HCT116 (cell line): ENCODE measurements at regions not wholly inside any gene's neighbourhood (a gene's known extent, or its start where the extent isn't known, plus 50 kb on each side); places are given as distances from the start of the nearest gene placed in this dataset.

Experiments
- ATAC-seq: fragments of 200-7000 bp; cut with Tn5 transposase; 2 replicates; pipeline ENCODE4 v1.9.1; 2020; ENCODE audit warnings: mild to moderate bottlenecking, moderate library complexity
- BruUV-seq: library from RNA; stranded (reverse); fragments of 400-500 nt; replicated peaks from 2 replicates; lab custom pipeline; 2021; lab: Mats Ljungman, UMichigan
- CTCF ChIA-PET: fragments of 300-600 bp; sonication (Branson Sonifier 250); formaldehyde crosslinking; loops from one replicate; lab custom pipeline; 2021; ENCODE audit warnings: antibody characterized with exemption; lab: Charles Lee
- POLR2A ChIA-PET: fragments of 300-600, 350-600 bp; sonication (Branson Sonifier 250); formaldehyde crosslinking; loops from one replicate; lab custom pipeline; 2021; ENCODE audit warnings: antibody characterized with exemption; lab: Charles Lee
- RAD21 ChIA-PET, 2 experiments: fragments of 300-600 bp; sonication (Branson Sonifier 250); formaldehyde crosslinking; loops; one replicate each; lab custom pipeline; 2023; ENCODE audit warnings: low total read pairs in 2 of 2; ENCODE audit not compliant: uncharacterized antibody in 2 of 2, unreplicated experiment in 2 of 2, low non-redundant PET in 1 of 2; lab: Charles Lee
- DNase-seq: peaks from one replicate; pipeline ENCODE4 v3.0.0-alpha.2; 2010; ENCODE audit warnings: low read depth, low spot score
- H2AFZ ChIP-seq: fragments of 200-600 bp; shearing (Covaris generic), sonication (generic); 2 replicates; pipeline ENCODE4 v1.6.1; 2017; ENCODE audit warnings: low read depth, mixed run types, mixed read lengths, antibody characterized with exemption, low read length; ENCODE audit not compliant: poor library complexity, severe bottlenecking
- H3K27ac ChIP-seq: 2 replicates; pipeline ENCODE4 v1.5.1; 2012; ENCODE audit warnings: low read depth, low read length
- H3K27me3 ChIP-seq: fragments of 200-600 bp; sonication (generic); 2 replicates; pipeline ENCODE4 v1.6.1; 2016; ENCODE audit warnings: mixed run types, low read length, mixed read lengths; ENCODE audit not compliant: insufficient read depth
- H3K36me3 ChIP-seq, 2 experiments: fragments of 200-500 bp in 1 of 2; fragments of 200-600 bp in 1 of 2; sonication (Bioruptor generic) in 1 of 2; sonication (generic) in 1 of 2; 2 replicates each; pipeline versions ENCODE4 v1.5.1 to v1.6.1; 2014 to 2016; ENCODE audit warnings: low read length in 2 of 2, inconsistent platforms in 1 of 2, mixed read lengths in 1 of 2, mixed run types in 1 of 2; ENCODE audit not compliant: insufficient read depth in 2 of 2, control insufficient read depth in 1 of 2
- H3K4me1 ChIP-seq, 2 experiments: fragments of 200-600 bp in 1 of 2; sonication (generic) in 1 of 2; 2 replicates each; pipeline versions ENCODE4 v1.5.1 to v1.6.1; 2012 to 2017; ENCODE audit warnings: low read length in 2 of 2, inconsistent platforms in 1 of 2, mild to moderate bottlenecking in 1 of 2, mixed read lengths in 1 of 2, mixed run types in 1 of 2, moderate library complexity in 1 of 2; ENCODE audit not compliant: insufficient read depth in 2 of 2, control insufficient read depth in 1 of 2
- H3K4me2 ChIP-seq: fragments of 200-600 bp; sonication (generic); 2 replicates; pipeline ENCODE4 v1.6.1; 2017; ENCODE audit warnings: mixed run types, low read length, mixed read lengths
- H3K4me3 ChIP-seq, 2 experiments: fragments of 200-600 bp in 1 of 2; sonication (generic) in 1 of 2; replicated peaks in 1 of 2; 2 replicates each; pipeline ENCODE4 v1.5.1; 2011 to 2016; ENCODE audit warnings: low read length in 2 of 2, control low read depth in 1 of 2, low read depth in 1 of 2, mild to moderate bottlenecking in 1 of 2, mixed read lengths in 1 of 2, mixed run types in 1 of 2
- H3K79me2 ChIP-seq: fragments of 200-600 bp; sonication (generic); 2 replicates; pipeline ENCODE4 v1.6.1; 2017; ENCODE audit warnings: mild to moderate bottlenecking, mixed run types, low read length, moderate library complexity, mixed read lengths; ENCODE audit not compliant: insufficient read depth
- H3K9ac ChIP-seq: fragments of 200-600 bp; sonication (generic); 2 replicates; pipeline ENCODE4 v1.6.1; 2016; ENCODE audit warnings: low read length, mixed read lengths
- H3K9me2 ChIP-seq: fragments of 200-600 bp; sonication (generic), shearing (Covaris generic); 2 replicates; pipeline ENCODE4 v1.6.1; 2017; ENCODE audit warnings: mixed run types, mild to moderate bottlenecking, moderate library complexity; ENCODE audit not compliant: insufficient read depth
- H3K9me3 ChIP-seq, 2 experiments: fragments of 200-500 bp in 1 of 2; fragments of 200-600 bp in 1 of 2; sonication (Bioruptor generic) in 1 of 2; sonication (generic) in 1 of 2; 2 replicates each; pipeline ENCODE4 v1.6.1; 2014 to 2017; ENCODE audit warnings: low read length in 2 of 2, mixed read lengths in 2 of 2, inconsistent platforms in 1 of 2, low read depth in 1 of 2, mild to moderate bottlenecking in 1 of 2, mixed run types in 1 of 2, moderate library complexity in 1 of 2; ENCODE audit not compliant: control insufficient read depth in 1 of 2, insufficient read depth in 1 of 2
- H4K20me1 ChIP-seq: fragments of 200-600 bp; sonication (generic), shearing (Covaris generic); 2 replicates; pipeline ENCODE4 v1.6.1; 2017; ENCODE audit warnings: mixed run types, mild to moderate bottlenecking, moderate library complexity; ENCODE audit not compliant: insufficient read depth
- ATF3 ChIP-seq: IDR thresholded peaks from 2 replicates; pipeline ENCODE4 v1.6.1; 2012
- CEBPB ChIP-seq: IDR thresholded peaks from 2 replicates; pipeline ENCODE4 v1.6.1; 2012; ENCODE audit warnings: low read depth
- EGR1 ChIP-seq: IDR thresholded peaks from 2 replicates; pipeline ENCODE4 v1.6.1; 2012; ENCODE audit warnings: low read depth
- ELF1 ChIP-seq: IDR thresholded peaks from 2 replicates; pipeline ENCODE4 v1.6.1; 2012; ENCODE audit warnings: low read depth, borderline replicate concordance
- EZH2 ChIP-seq: fragments of 200-600 bp; sonication (generic); IDR thresholded peaks from 2 replicates; pipeline ENCODE4 v1.6.1; 2017; ENCODE audit warnings: antibody characterized with exemption, mixed run types
- EZH2phosphoT487 ChIP-seq: fragments of 200-600 bp; IDR thresholded peaks from 2 replicates; pipeline ENCODE4 v1.6.1; 2018; ENCODE audit warnings: antibody characterized with exemption, borderline replicate concordance
- MAX ChIP-seq: IDR thresholded peaks from 2 replicates; pipeline ENCODE4 v1.6.1; 2012
- POLR2AphosphoS5 ChIP-seq: IDR thresholded peaks from 2 replicates; pipeline ENCODE4 v1.6.1; 2011; ENCODE audit warnings: mild to moderate bottlenecking, low read depth, low read length, moderate library complexity
- SIN3A ChIP-seq: IDR thresholded peaks from 2 replicates; pipeline ENCODE4 v1.6.1; 2012; ENCODE audit warnings: low read depth
- SP1 ChIP-seq: IDR thresholded peaks from 2 replicates; pipeline ENCODE4 v1.6.1; 2012; ENCODE audit warnings: low read depth
- YY1 ChIP-seq: IDR thresholded peaks from 2 replicates; pipeline ENCODE4 v1.6.1; 2011; ENCODE audit warnings: low read length, low read depth, moderate library complexity, mild to moderate bottlenecking; ENCODE audit not compliant: insufficient replicate concordance; ENCODE audit errors: extremely low read depth
- ZFX ChIP-seq: fragments of 450-650 bp; IDR thresholded peaks from 2 replicates; pipeline ENCODE4 v1.6.1; 2017
- intact Hi-C: fragments of 100-400 bp; cut with micrococcal nuclease; formaldehyde crosslinking; loops from 2 replicates; pipeline ENCODE4 v1.10.0; 2022
- TF ChIP-seq, protein P1 (sequence below): IDR thresholded peaks from 2 replicates; pipeline ENCODE4 v1.6.1; 2012; ENCODE audit warnings: low read depth

GRCh38 chr2:238745997-238746396, 101.9 kb upstream of the TWIST2 start (continued):
- TF ChIP-seq, protein P1, sequence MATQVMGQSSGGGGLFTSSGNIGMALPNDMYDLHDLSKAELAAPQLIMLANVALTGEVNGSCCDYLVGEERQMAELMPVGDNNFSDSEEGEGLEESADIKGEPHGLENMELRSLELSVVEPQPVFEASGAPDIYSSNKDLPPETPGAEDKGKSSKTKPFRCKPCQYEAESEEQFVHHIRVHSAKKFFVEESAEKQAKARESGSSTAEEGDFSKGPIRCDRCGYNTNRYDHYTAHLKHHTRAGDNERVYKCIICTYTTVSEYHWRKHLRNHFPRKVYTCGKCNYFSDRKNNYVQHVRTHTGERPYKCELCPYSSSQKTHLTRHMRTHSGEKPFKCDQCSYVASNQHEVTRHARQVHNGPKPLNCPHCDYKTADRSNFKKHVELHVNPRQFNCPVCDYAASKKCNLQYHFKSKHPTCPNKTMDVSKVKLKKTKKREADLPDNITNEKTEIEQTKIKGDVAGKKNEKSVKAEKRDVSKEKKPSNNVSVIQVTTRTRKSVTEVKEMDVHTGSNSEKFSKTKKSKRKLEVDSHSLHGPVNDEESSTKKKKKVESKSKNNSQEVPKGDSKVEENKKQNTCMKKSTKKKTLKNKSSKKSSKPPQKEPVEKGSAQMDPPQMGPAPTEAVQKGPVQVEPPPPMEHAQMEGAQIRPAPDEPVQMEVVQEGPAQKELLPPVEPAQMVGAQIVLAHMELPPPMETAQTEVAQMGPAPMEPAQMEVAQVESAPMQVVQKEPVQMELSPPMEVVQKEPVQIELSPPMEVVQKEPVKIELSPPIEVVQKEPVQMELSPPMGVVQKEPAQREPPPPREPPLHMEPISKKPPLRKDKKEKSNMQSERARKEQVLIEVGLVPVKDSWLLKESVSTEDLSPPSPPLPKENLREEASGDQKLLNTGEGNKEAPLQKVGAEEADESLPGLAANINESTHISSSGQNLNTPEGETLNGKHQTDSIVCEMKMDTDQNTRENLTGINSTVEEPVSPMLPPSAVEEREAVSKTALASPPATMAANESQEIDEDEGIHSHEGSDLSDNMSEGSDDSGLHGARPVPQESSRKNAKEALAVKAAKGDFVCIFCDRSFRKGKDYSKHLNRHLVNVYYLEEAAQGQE, result no peak
- TF ChIP-seq, all 23 proteins: peak for 0

- H3K9me2 ChIP-seq, result no peaks in the 10 kb centered on the region
- TF ChIP-seq ATF3 (no peak), ZFX (no peak), SP1 (no peak), CEBPB (no peak), SIN3A (no peak), YY1 (no peak), EGR1 (no peak), ELF1 (no peak), EZH2phosphoT487 (no peak), POLR2AphosphoS5 (no peak), MAX (no peak), EZH2 (no peak)
- TF ChIP-seq, all 23 proteins: peak for 0
Measured at GRCh38 chr2:238747114-238747513, 100.8 kb upstream of the TWIST2 start.

More at GRCh38 chr2:238747114-238747513, 100.8 kb upstream of the TWIST2 start:
- ChIA-PET RAD21 (no interaction called here), CTCF (no interaction called here), POLR2A (no interaction called here)
- Histone ChIP-seq H2AFZ (no peak overlapping the region), H3K27ac (no peak overlapping the region), H4K20me1 (no peaks in the 10 kb centered on the region), H3K9me3 (no peaks in the 10 kb centered on the region; a peak in 1 of 4 replicates), H3K79me2 (no peaks in the 10 kb centered on the region), H3K4me3 (no peak overlapping the region), H3K27me3 (no peaks in the 10 kb centered on the region), H3K4me2 (no peak overlapping the region), H3K4me1 (no peaks in the 10 kb centered on the region), H3K36me3 (no peaks in the 10 kb centered on the region), H3K9ac (no peak overlapping the region)
- ATAC-seq, result no peak
- no TSS peak for BruUV-seq
- intact Hi-C loops, result no loop called here
- DNase-seq, result no peak
